T-helper 17 cell (primary cell): ENCODE measurements at regions not wholly inside any gene's neighbourhood (a gene's known extent, or its start where the extent isn't known, plus 50 kb on each side); places are given as distances from the start of the nearest gene placed in this dataset.

ENCODE experiments used
- ATAC-seq: fragments of 150-1000 bp; cut with Tn5 transposase; 2 replicates; pipeline ENCODE4 v1.10.0; 2021; ENCODE audit warnings: mild to moderate bottlenecking, moderate library complexity
- DNase-seq, 3 donors: peaks; one replicate each; pipeline versions ENCODE4 v3.0.0 to v3.0.0-alpha.2; 2020 to 2021
- H3K9me3 ChIP-seq: one replicate; pipeline ENCODE4 v1.7.0; 2013; ENCODE audit warnings: low read length, mild to moderate bottlenecking; ENCODE audit not compliant: control insufficient read depth, poor library complexity, severe bottlenecking
- H3K27ac Mint-ChIP-seq: one replicate; pipeline ENCODE4 v1.8.0; 2022; ENCODE audit warnings: mild to moderate bottlenecking, moderate library complexity, mixed read lengths
- H3K27me3 Mint-ChIP-seq: one replicate; pipeline ENCODE4 v1.8.0; 2022; ENCODE audit warnings: mixed read lengths
- H3K36me3 Mint-ChIP-seq: one replicate; pipeline ENCODE4 v1.8.0; 2022; ENCODE audit warnings: low read depth, mixed read lengths
- H3K4me1 Mint-ChIP-seq: one replicate; pipeline ENCODE4 v1.8.0; 2022; ENCODE audit warnings: mild to moderate bottlenecking, mixed read lengths
- H3K4me3 Mint-ChIP-seq: one replicate; pipeline ENCODE4 v1.8.0; 2022; ENCODE audit warnings: mild to moderate bottlenecking, moderate library complexity, mixed read lengths

DNA sequence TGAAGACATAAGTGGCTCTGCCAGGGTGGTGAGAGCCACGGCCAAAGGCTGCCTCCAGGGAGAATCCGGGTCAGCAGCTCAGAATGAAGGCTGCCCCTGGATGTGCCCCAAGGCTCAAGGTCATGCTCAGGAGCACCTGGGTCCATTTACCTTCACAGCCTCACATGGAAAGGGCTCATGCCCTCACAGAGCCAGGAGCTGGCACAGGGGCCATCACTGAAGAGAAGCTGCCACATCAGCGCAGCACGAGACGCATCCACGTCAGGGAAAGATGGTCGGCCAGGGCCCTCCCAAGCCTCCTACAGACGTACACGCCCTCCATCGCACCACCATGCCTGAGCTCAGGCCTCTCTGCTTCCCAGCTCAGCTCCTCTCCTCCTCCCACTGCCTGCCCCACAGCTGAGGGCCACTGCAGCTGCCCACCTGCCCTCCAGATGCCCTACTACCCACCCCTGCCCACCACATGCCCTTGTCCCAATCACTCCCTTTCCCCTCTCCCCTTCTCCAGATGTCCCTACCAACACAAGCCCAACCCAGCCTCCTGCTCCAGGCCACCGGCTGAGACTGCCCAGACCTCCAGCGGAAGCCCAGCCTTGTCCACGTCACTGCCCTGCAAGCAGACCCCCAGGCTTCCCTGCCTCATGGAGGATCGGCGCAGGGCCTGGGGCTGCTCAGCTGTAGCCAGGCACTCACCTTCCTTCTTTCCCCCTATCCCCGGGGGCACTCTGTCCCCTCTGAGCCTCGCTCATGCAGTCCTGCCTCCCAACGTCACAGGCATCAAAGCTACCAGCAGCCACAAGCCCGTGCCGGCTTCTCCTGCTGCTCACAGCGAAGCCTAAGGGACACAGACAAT is 144.1 kb downstream of the SHANK2 start:
- Mint-ChIP-seq H3K36me3 (no peaks in the 10 kb centered on the region), H3K4me3 (no peak overlapping the region), H3K27me3 (peaks cover 57% of the 10 kb centered on the region), H3K4me1 (no peaks in the 10 kb centered on the region), H3K27ac (no peak overlapping the region)
- no peaks in the 10 kb centered on the region for H3K9me3 ChIP-seq
- ATAC-seq (no peak), DNase-seq (no peak)

- H3K4me1 Mint-ChIP-seq, result no peaks in the 10 kb centered on the region
- peaks cover 42% of the 10 kb centered on the region for H3K27me3 Mint-ChIP-seq
- ATAC-seq, result no peak
- DNase-seq, result no peak
- no peak overlapping the region for H3K4me3 Mint-ChIP-seq
- H3K27ac Mint-ChIP-seq, result no peak overlapping the region
- no peaks in the 10 kb centered on the region for H3K36me3 Mint-ChIP-seq
- no peaks in the 10 kb centered on the region for H3K9me3 ChIP-seq
Measured at GRCh38 chr11:71106671-71107070, 145.7 kb downstream of the SHANK2 start.

GRCh38 chr11:71103266-71103665 is 149.1 kb downstream of the SHANK2 start:
- Mint-ChIP-seq H3K36me3 (peaks cover 2% of the 10 kb centered on the region), H3K4me3 (no peak overlapping the region), H3K27ac (no peak overlapping the region), H3K27me3 (peaks cover 37% of the 10 kb centered on the region), H3K4me1 (no peaks in the 10 kb centered on the region)
- no peak for DNase-seq
- no peak for ATAC-seq
- H3K9me3 ChIP-seq, result no peaks in the 10 kb centered on the region

DNA sequence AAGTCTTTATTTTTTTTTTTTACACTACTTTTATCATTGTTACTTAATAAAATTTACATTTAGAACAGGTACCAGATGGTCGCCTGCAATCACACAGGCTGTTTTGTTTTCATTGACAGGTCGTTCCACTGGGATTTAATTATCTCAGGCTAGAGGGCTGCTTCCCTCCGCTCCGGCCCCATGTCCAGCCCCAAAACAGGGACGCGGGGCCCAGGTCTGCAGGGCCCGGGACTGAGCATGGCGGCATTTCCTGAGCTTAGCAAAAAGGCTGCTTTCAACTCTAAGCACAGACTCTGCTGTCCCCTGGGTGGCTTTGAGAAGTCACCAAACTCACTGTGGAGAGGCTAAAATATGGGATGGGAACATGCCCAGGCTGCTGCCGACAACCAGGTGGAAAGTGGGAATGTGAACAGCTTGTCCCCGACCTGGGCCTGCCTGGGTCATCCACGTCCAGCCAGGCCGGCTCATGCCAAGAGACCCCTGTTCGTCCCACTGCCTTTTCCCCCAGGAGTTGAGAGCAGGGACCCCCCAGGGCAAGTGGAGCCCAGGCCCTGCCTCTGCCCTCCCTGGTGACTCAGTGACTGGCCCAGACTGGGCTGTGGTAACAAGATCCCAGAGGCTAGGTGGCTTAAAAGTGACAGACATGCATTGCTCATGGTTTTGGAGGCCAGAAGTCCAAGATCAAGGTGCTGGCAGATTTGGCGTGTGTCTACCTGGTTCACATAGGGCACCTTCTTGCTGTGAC is 150.0 kb downstream of the SHANK2 start:
- Mint-ChIP-seq H3K4me3 (no peak overlapping the region), H3K36me3 (peaks cover 2% of the 10 kb centered on the region), H3K4me1 (no peaks in the 10 kb centered on the region), H3K27ac (no peak overlapping the region), H3K27me3 (peaks cover 33% of the 10 kb centered on the region)
- DNase-seq (no peak), ATAC-seq (no peak)
- H3K9me3 ChIP-seq, result no peaks in the 10 kb centered on the region

- H3K27me3 Mint-ChIP-seq, result peaks cover 33% of the 10 kb centered on the region
- ATAC-seq, result no peak
- H3K4me1 Mint-ChIP-seq, result no peaks in the 10 kb centered on the region
- no peaks in the 10 kb centered on the region for H3K9me3 ChIP-seq
- peaks cover 2% of the 10 kb centered on the region for H3K36me3 Mint-ChIP-seq
- DNase-seq, result no peak
- H3K4me3 Mint-ChIP-seq, result no peak overlapping the region
- H3K27ac Mint-ChIP-seq, result no peak overlapping the region
Measured at GRCh38 chr11:71101606-71102005, 150.8 kb downstream of the SHANK2 start.

DNA sequence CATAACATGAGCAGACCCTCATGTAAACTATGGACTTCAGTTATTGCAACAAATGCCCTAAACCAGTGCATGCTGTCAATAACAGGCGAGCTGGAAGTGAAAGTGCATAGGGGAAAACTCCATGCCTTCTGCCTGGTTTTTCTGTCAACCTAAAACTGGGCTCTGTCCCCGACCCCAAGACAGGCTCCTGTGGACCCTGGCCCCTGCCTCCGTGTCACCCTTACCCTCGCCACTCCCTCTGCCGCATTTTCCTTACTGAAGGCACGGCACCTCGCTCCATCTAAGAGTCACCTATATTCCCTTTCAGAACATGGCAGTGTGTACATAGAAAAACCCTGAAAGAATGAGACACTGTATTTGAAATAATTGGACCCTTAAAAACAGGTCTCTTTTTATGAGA is 151.3 kb downstream of the SHANK2 start:
- ATAC-seq, result no peak

DNA sequence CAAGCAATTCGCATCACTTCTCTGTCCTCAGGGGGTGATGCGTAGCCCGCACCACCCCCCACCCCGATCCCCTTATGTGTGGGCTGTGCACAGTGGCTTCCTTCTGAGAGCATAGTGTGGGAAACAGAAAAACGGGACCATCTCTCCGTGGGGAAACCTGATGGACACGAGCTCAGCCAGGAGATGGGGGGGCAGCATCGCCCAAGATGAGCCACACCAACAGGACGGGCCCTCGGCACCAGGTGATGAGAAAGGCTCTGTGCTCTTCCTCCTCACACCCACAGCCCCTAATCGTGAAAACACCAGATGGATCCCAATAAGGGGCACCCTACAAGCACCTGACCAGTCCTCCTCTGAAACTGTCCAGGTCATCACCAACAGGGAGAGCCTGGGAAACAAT is 153.6 kb downstream of the SHANK2 start:
- no peak for ATAC-seq
- Mint-ChIP-seq H3K27ac (no peak overlapping the region), H3K4me1 (no peaks in the 10 kb centered on the region), H3K36me3 (peaks cover 2% of the 10 kb centered on the region), H3K4me3 (no peak overlapping the region), H3K27me3 (peaks cover 31% of the 10 kb centered on the region)
- DNase-seq, result no peak
- no peaks in the 10 kb centered on the region for H3K9me3 ChIP-seq

More for the DNA sequence above, 151.3 kb downstream of the SHANK2 start:
- Mint-ChIP-seq H3K27ac (no peak overlapping the region), H3K27me3 (peaks cover 33% of the 10 kb centered on the region), H3K4me1 (no peaks in the 10 kb centered on the region), H3K36me3 (peaks cover 2% of the 10 kb centered on the region), H3K4me3 (no peak overlapping the region)
- no peaks in the 10 kb centered on the region for H3K9me3 ChIP-seq
- DNase-seq, result no peak

GRCh38 chr11:71097506-71098240 is 154.7 kb downstream of the SHANK2 start:
- Mint-ChIP-seq H3K4me3 (no peak overlapping the region), H3K27me3 (peaks cover 35% of the 10 kb centered on the region)
- DNase-seq, result no peak

DNA sequence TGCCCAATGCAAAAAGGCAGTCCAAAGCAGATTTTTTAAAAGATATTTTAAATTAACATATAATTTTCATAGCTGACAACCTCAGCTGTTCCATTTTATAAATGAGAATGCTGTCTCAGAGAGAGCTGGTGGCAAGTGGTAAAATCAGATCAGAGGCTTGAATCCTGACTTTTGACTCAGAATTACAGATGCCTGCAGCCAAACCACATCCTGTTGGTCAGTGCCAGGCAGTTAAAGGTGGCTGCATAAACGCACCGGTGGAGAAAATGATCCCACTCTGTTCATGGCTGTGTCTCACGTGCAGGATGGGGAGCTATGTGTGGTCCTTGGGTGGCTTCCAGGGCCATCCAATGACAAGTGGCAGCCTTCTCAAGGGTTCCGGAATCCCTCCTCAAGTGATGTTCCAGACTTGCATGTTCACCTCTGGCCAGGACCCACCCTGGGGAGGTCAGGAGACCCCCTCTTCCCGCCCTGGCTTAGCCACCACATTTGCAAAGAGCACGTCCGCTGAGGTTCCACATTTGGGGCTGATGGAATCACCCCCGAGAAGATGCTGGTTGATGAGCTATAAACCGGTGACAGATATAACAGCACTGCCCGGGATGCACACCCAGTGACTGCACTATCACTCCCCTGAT is 155.5 kb downstream of the SHANK2 start:
- no peaks in the 10 kb centered on the region for H3K9me3 ChIP-seq
- no peak for ATAC-seq
- no peaks in the 10 kb centered on the region for H3K4me1 Mint-ChIP-seq
- no peak overlapping the region for H3K4me3 Mint-ChIP-seq
- peaks cover 2% of the 10 kb centered on the region for H3K36me3 Mint-ChIP-seq
- DNase-seq, result no peak
- peaks cover 38% of the 10 kb centered on the region for H3K27me3 Mint-ChIP-seq
- H3K27ac Mint-ChIP-seq, result no peak overlapping the region

More at GRCh38 chr11:71097506-71098240, 154.7 kb downstream of the SHANK2 start:
- no peaks in the 10 kb centered on the region for H3K9me3 ChIP-seq
- no peaks in the 10 kb centered on the region for H3K4me1 Mint-ChIP-seq
- ATAC-seq, result no peak
- peaks cover 2% of the 10 kb centered on the region for H3K36me3 Mint-ChIP-seq
- no peak overlapping the region for H3K27ac Mint-ChIP-seq

GRCh38 chr11:71095294-71095850 is 157.0 kb downstream of the SHANK2 start:
- DNase-seq (no peak), ATAC-seq (no peak)
- Mint-ChIP-seq H3K4me3 (no peak overlapping the region), H3K27me3 (peaks cover 38% of the 10 kb centered on the region), H3K36me3 (no peaks in the 10 kb centered on the region), H3K27ac (no peak overlapping the region), H3K4me1 (no peaks in the 10 kb centered on the region)
- H3K9me3 ChIP-seq, result no peaks in the 10 kb centered on the region

DNA sequence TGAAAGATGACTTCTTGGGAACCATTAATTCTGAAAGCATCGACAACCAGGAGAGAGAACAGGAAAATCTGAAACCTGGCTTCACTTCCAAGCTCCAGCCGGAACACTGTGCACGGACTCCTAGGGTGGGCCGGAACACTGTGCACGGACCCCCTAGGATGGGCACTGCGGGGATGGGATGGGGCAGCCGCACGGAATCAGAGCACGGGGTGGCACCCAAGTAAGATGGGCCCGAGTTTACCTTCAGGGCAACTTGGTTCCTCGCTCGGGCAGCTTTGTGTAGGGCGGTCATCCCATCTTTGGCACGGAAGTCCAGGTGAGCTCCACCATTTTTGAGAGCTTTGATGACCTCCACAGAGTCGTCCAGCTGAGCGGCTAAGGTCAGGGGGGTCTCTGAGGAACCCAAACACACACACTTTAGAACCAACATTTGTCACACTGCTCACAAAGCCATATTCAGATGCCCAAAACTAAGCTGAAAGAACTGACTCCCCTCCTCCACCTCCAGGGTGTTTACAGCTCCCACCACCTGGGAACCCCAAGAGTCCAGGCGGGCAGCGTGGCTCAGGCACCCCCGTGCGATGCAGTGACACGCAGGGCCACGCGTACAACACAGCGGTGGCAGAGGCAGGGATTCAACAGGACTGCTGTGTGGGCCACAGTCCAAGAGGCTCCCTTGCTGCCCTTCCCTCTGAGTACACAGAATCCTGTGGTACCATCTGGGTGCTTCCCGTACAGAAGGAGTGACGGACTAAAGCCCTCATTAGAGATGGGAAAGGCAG is 157.9 kb downstream of the SHANK2 start:
- Mint-ChIP-seq H3K4me3 (no peak overlapping the region), H3K36me3 (no peaks in the 10 kb centered on the region), H3K4me1 (no peaks in the 10 kb centered on the region), H3K27ac (no peak overlapping the region), H3K27me3 (peaks cover 39% of the 10 kb centered on the region)
- no peaks in the 10 kb centered on the region for H3K9me3 ChIP-seq
- DNase-seq, result no peak
- ATAC-seq, result no peak

GRCh38 chr11:71093783-71094182 is 158.6 kb downstream of the SHANK2 start:
- Mint-ChIP-seq H3K4me3 (no peak overlapping the region), H3K27ac (no peak overlapping the region), H3K27me3 (peaks cover 36% of the 10 kb centered on the region), H3K4me1 (no peaks in the 10 kb centered on the region), H3K36me3 (no peaks in the 10 kb centered on the region)
- no peak for DNase-seq
- H3K9me3 ChIP-seq, result no peaks in the 10 kb centered on the region
- ATAC-seq, result no peak
